Sigmoid colon (tissue), 6 donors: ENCODE measurements at regions not wholly inside any gene's neighbourhood (a gene's known extent, or its start where the extent isn't known, plus 50 kb on each side); places are given as distances from the start of the nearest gene placed in this dataset.

Source experiments
- DNase-seq: peaks from one replicate; pipeline ENCODE4 v3.0.0-alpha.2; 2019
- H3K27ac ChIP-seq, 4 donors: fragments of 200-600 bp; sonication (generic); one replicate each; pipeline ENCODE4 v1.5.1; 2016 to 2019; ENCODE audit warnings: mild to moderate bottlenecking in 1 of 4
- H3K27me3 ChIP-seq, 3 donors: fragments of 200-600 bp; sonication (generic); one replicate each; pipeline ENCODE4 v1.5.1; 2019; ENCODE audit warnings: mild to moderate bottlenecking in 1 of 3
- H3K36me3 ChIP-seq, 4 donors: fragments of 200-600 bp; sonication (generic); one replicate each; pipeline ENCODE4 v1.5.1; 2016 to 2019
- H3K4me1 ChIP-seq, 4 donors: fragments of 200-600 bp; sonication (generic); one replicate each; pipeline ENCODE4 v1.5.1; 2017 to 2019
- H3K4me3 ChIP-seq, 4 donors: fragments of 200-600 bp; sonication (generic); one replicate each; pipeline ENCODE4 v1.5.1; 2017 to 2019; ENCODE audit warnings: mild to moderate bottlenecking in 2 of 4, moderate library complexity in 1 of 4
- H3K9me3 ChIP-seq, 4 donors: fragments of 200-600 bp in 3 of 4; sonication (generic) in 3 of 4; one replicate each; pipeline versions ENCODE4 v1.5.1 to v1.6.1; 2013 to 2019
- CTCF ChIP-seq, 4 experiments: fragments of 450-650 bp in 3 of 4; fragments of 200-600 bp in 1 of 4; IDR thresholded peaks; one replicate each; pipeline ENCODE4 v1.5.1; 2016 to 2019; ENCODE audit warnings: antibody characterized with exemption in 4 of 4, mild to moderate bottlenecking in 3 of 4, moderate library complexity in 2 of 4
- EP300 ChIP-seq, 4 donors: sonication (generic); formaldehyde crosslinking; IDR thresholded peaks; one replicate each; pipeline ENCODE4 v1.6.1; 2017; ENCODE audit warnings: antibody characterized with exemption in 4 of 4
- POLR2A ChIP-seq, 2 donors: fragments of 450-650 bp; IDR thresholded peaks; one replicate each; pipeline ENCODE4 v1.6.1; 2016; ENCODE audit warnings: antibody characterized with exemption in 2 of 2, mild to moderate bottlenecking in 2 of 2, moderate library complexity in 2 of 2
- POLR2AphosphoS5 ChIP-seq, 4 donors: sonication (generic); formaldehyde crosslinking; IDR thresholded peaks; one replicate each; pipeline ENCODE4 v1.6.1; 2017; ENCODE audit warnings: antibody characterized with exemption in 4 of 4
- WGBS, 2 donors: extraction: QIAGEN DNeasy Blood & Tissue Kit; methylation state at CpG; one replicate each; pipeline ENCODE4 v1.1.7; 2013; 5-methylcytosine and 5-hydroxymethylcytosine counted together
- intact Hi-C: fragments of 100-400 bp; cut with DNase I; formaldehyde crosslinking; loops from one replicate; pipeline ENCODE4 v1.15.1; 2023
- donor health status: healthy with polysubstance abuse.
- donor health status: healthy.

- WGBS, 2 donors: 47 to 70% methylated on average over 8 of the region's 8 CpGs
- intact Hi-C loops: loop anchor here (5.0 to 10.0 kb wide), 2 partner anchors 229 to 1329 kb away; no protein-coding TSS in a partner anchor
- TF ChIP-seq EP300 (IDR thresholded peaks at IDR 0.05) (no peak), CTCF (IDR thresholded peaks at IDR 0.05) (no peak)
- Histone ChIP-seq H3K27ac (no peak overlapping the region), H3K27me3 (peaks cover 0 to 18% (median 8%) of the 10 kb centered on the region in 3 donors), H3K4me1 (no peaks in the 10 kb centered on the region), H3K4me3 (no peak overlapping the region), H3K36me3 (no peaks in the 10 kb centered on the region), H3K9me3 (peaks cover 0 to 2% (median 0%) of the 10 kb centered on the region in 4 donors)
- no peak for DNase-seq
Measured at GRCh38 chr17:14926073-14926472, 339.1 kb downstream of the PMP22 start.

- no peak for DNase-seq
- no peak overlapping the region for H3K27ac ChIP-seq
- no peak overlapping the region for H3K4me3 ChIP-seq
- WGBS, 2 donors: 56 to 82% methylated on average over 2 of the region's 2 CpGs
- peaks cover 0 to 18% (median 8%) of the 10 kb centered on the region in 3 donors for H3K27me3 ChIP-seq
- no peaks in the 10 kb centered on the region for H3K4me1 ChIP-seq
- TF ChIP-seq POLR2AphosphoS5 (IDR thresholded peaks at IDR 0.05): no peak
- no peak for TF ChIP-seq POLR2A (IDR thresholded peaks at IDR 0.05)
- no peak for TF ChIP-seq CTCF (IDR thresholded peaks at IDR 0.05)
- TF ChIP-seq EP300 (IDR thresholded peaks at IDR 0.05): no peak
- H3K9me3 ChIP-seq: peaks cover 0 to 2% (median 0%) of the 10 kb centered on the region in 4 donors
- no peaks in the 10 kb centered on the region for H3K36me3 ChIP-seq
- intact Hi-C loops: loop anchor here (5.0 to 10.0 kb wide), 2 partner anchors 229 to 1328 kb away; no protein-coding TSS in a partner anchor
Measured at GRCh38 chr17:14925498-14925897, 339.6 kb downstream of the PMP22 start.

GRCh38 chr17:14923981-14924380 is 341.1 kb downstream of the PMP22 start:
- no peaks in the 10 kb centered on the region for H3K36me3 ChIP-seq
- H3K4me1 ChIP-seq: no peaks in the 10 kb centered on the region
- H3K27me3 ChIP-seq: peaks cover 0 to 24% (median 8%) of the 10 kb centered on the region in 3 donors
- TF ChIP-seq CTCF (IDR thresholded peaks at IDR 0.05) (no peak), POLR2AphosphoS5 (IDR thresholded peaks at IDR 0.05) (no peak), EP300 (IDR thresholded peaks at IDR 0.05) (no peak), POLR2A (IDR thresholded peaks at IDR 0.05) (no peak)
- H3K9me3 ChIP-seq: peaks cover 0 to 2% (median 0%) of the 10 kb centered on the region in 4 donors
- no peak overlapping the region for H3K4me3 ChIP-seq
- H3K27ac ChIP-seq: no peak overlapping the region
- intact Hi-C loops: loop anchor here (10.0 kb wide), 1 partner anchor 231 kb away; no protein-coding TSS in a partner anchor
- 55 to 76% methylated on average over 3 of the region's 3 CpGs for WGBS, 2 donors
- no peak for DNase-seq

- no peak overlapping the region for H3K4me3 ChIP-seq
- no peaks in the 10 kb centered on the region for H3K36me3 ChIP-seq
- H3K4me1 ChIP-seq: no peaks in the 10 kb centered on the region
- DNase-seq: no peak
- WGBS, 2 donors: 54 to 67% methylated on average over 2 of the region's 2 CpGs
- H3K9me3 ChIP-seq: peaks cover 0 to 2% (median 0%) of the 10 kb centered on the region in 4 donors
- intact Hi-C loops: loop anchor here (10.0 kb wide), 1 partner anchor 232 kb away; no protein-coding TSS in a partner anchor
- no peak overlapping the region for H3K27ac ChIP-seq
- peaks cover 0 to 23% (median 7%) of the 10 kb centered on the region in 3 donors for H3K27me3 ChIP-seq
- no peak for TF ChIP-seq CTCF (IDR thresholded peaks at IDR 0.05)
- no peak for TF ChIP-seq POLR2AphosphoS5 (IDR thresholded peaks at IDR 0.05)
- TF ChIP-seq POLR2A (IDR thresholded peaks at IDR 0.05): no peak
- no peak for TF ChIP-seq EP300 (IDR thresholded peaks at IDR 0.05)
Measured at GRCh38 chr17:14922411-14922810, 342.7 kb downstream of the PMP22 start.

- 87 to 95% methylated on average over 3 of the region's 3 CpGs for WGBS, 2 donors
- Histone ChIP-seq H3K36me3 (no peaks in the 10 kb centered on the region), H3K27ac (no peak overlapping the region), H3K9me3 (peaks cover 0 to 2% (median 0%) of the 10 kb centered on the region in 4 donors), H3K4me3 (no peak overlapping the region), H3K4me1 (no peaks in the 10 kb centered on the region), H3K27me3 (peaks cover 0 to 18% (median 2%) of the 10 kb centered on the region in 3 donors)
- no peak for TF ChIP-seq CTCF (IDR thresholded peaks at IDR 0.05)
- no peak for TF ChIP-seq POLR2AphosphoS5 (IDR thresholded peaks at IDR 0.05)
- no peak for TF ChIP-seq EP300 (IDR thresholded peaks at IDR 0.05)
- TF ChIP-seq POLR2A (IDR thresholded peaks at IDR 0.05): no peak
- no peak for DNase-seq
- intact Hi-C loops: loop anchor here (10.0 kb wide), 1 partner anchor 233 kb away; no protein-coding TSS in a partner anchor
Measured at GRCh38 chr17:14921936-14922335, 343.2 kb downstream of the PMP22 start.
